H9 (cell line): ENCODE measurements at regions not wholly inside any gene's neighbourhood (a gene's known extent, or its start where the extent isn't known, plus 50 kb on each side); places are given as distances from the start of the nearest gene placed in this dataset.

Experiments
- DNase-seq: peaks from one replicate; pipeline ENCODE4 v3.0.0-alpha.2; 2017
- H2AFZ ChIP-seq: one replicate; pipeline ENCODE4 v1.6.1; 2013; ENCODE audit warnings: mild to moderate bottlenecking, low read length, control low read depth, moderate library complexity
- H2AK5ac ChIP-seq: 2 replicates; pipeline ENCODE4 v1.6.1; 2013; ENCODE audit warnings: low read length, control low read depth, mixed read lengths; ENCODE audit not compliant: insufficient read length
- H2BK120ac ChIP-seq: one replicate; pipeline ENCODE4 v1.6.1; 2013; ENCODE audit warnings: low read depth, mild to moderate bottlenecking, low read length, control low read depth, inconsistent platforms; ENCODE audit not compliant: poor library complexity, severe bottlenecking
- H2BK12ac ChIP-seq: 2 replicates; pipeline ENCODE4 v1.6.1; 2013; ENCODE audit warnings: low read length, control low read depth, mixed read lengths, low read depth; ENCODE audit not compliant: insufficient read length
- H2BK15ac ChIP-seq: 2 replicates; pipeline ENCODE4 v1.6.1; 2013; ENCODE audit warnings: low read depth, low read length, control low read depth
- H2BK20ac ChIP-seq: one replicate; pipeline ENCODE4 v1.6.1; 2013; ENCODE audit warnings: low read depth, mild to moderate bottlenecking, low read length, control low read depth, inconsistent platforms; ENCODE audit not compliant: poor library complexity, severe bottlenecking
- H2BK5ac ChIP-seq: 2 replicates; pipeline ENCODE4 v1.6.1; 2013; ENCODE audit warnings: low read length, control low read depth, mixed read lengths; ENCODE audit not compliant: insufficient read length
- H3K14ac ChIP-seq: 2 replicates; pipeline ENCODE4 v1.6.1; 2013; ENCODE audit warnings: low read length, control low read depth; ENCODE audit not compliant: insufficient read depth
- H3K18ac ChIP-seq: 2 replicates; pipeline ENCODE4 v1.6.1; 2013; ENCODE audit warnings: low read depth, mild to moderate bottlenecking, mixed read lengths, low read length, control low read depth; ENCODE audit not compliant: insufficient read length
- H3K23ac ChIP-seq: 2 replicates; pipeline ENCODE4 v1.6.1; 2013; ENCODE audit warnings: low read length, control low read depth, mixed read lengths, low read depth; ENCODE audit not compliant: insufficient read length
- H3K23me2 ChIP-seq: 2 replicates; pipeline ENCODE4 v1.6.1; 2013; ENCODE audit warnings: low read depth, mild to moderate bottlenecking, mixed read lengths, low read length, control low read depth; ENCODE audit not compliant: insufficient read length, poor library complexity, severe bottlenecking
- H3K27ac ChIP-seq: 2 replicates; pipeline ENCODE4 v1.5.1; 2013; ENCODE audit warnings: low read length, control low read depth, mixed read lengths, low read depth; ENCODE audit not compliant: insufficient read length
- H3K27me3 ChIP-seq: 2 replicates; pipeline ENCODE4 v1.6.1; 2013; ENCODE audit warnings: low read length, control low read depth, inconsistent platforms; ENCODE audit not compliant: insufficient read depth
- H3K4ac ChIP-seq: 2 replicates; pipeline ENCODE4 v1.6.1; 2013; ENCODE audit warnings: low read depth, mild to moderate bottlenecking, control low read depth, inconsistent platforms, low read length, moderate library complexity
- H3K4me1 ChIP-seq: 2 replicates; pipeline ENCODE4 v1.6.1; 2013; ENCODE audit warnings: low read length, control low read depth, inconsistent platforms; ENCODE audit not compliant: insufficient read depth
- H3K4me2 ChIP-seq: 2 replicates; pipeline ENCODE4 v1.6.1; 2013; ENCODE audit warnings: low read length, control low read depth, mixed read lengths; ENCODE audit not compliant: insufficient read length, insufficient read depth
- H3K56ac ChIP-seq: 2 replicates; pipeline ENCODE4 v1.6.1; 2013; ENCODE audit warnings: low read depth, mild to moderate bottlenecking, mixed read lengths, low read length, control low read depth; ENCODE audit not compliant: insufficient read length
- H3K79me1 ChIP-seq: 2 replicates; pipeline ENCODE4 v1.6.1; 2013; ENCODE audit warnings: low read depth, mild to moderate bottlenecking, moderate library complexity, low read length, control low read depth, inconsistent platforms; ENCODE audit not compliant: insufficient read depth, poor library complexity, severe bottlenecking
- H3K79me2 ChIP-seq: 2 replicates; pipeline ENCODE4 v1.6.1; 2013; ENCODE audit warnings: low read length, control low read depth, inconsistent platforms; ENCODE audit not compliant: insufficient read depth
- H3K9ac ChIP-seq: 2 replicates; pipeline ENCODE4 v1.6.1; 2013; ENCODE audit warnings: low read length, control low read depth, mixed read lengths; ENCODE audit not compliant: insufficient read length; ENCODE audit errors: extremely low read depth
- H3K9me3 ChIP-seq: one replicate; pipeline ENCODE4 v1.6.1; 2013; ENCODE audit warnings: low read depth, low read length, inconsistent platforms; ENCODE audit not compliant: control insufficient read depth
- H3T11ph ChIP-seq: one replicate; pipeline ENCODE4 v1.6.1; 2013; ENCODE audit warnings: mild to moderate bottlenecking, low read length, control low read depth, inconsistent platforms
- H4K20me1 ChIP-seq: one replicate; pipeline ENCODE4 v1.6.1; 2013; ENCODE audit not compliant: control insufficient read depth, insufficient read length, insufficient read depth
- H4K5ac ChIP-seq: 2 replicates; pipeline ENCODE4 v1.6.1; 2013; ENCODE audit warnings: low read depth, mild to moderate bottlenecking, mixed read lengths, low read length, control low read depth; ENCODE audit not compliant: insufficient read length
- H4K8ac ChIP-seq: replicated peaks from 2 replicates; pipeline ENCODE4 v1.6.1; 2013; ENCODE audit warnings: low read length, control low read depth, mixed read lengths, low read depth; ENCODE audit not compliant: insufficient read length
- H4K91ac ChIP-seq: 2 replicates; pipeline ENCODE4 v1.6.1; 2013; ENCODE audit warnings: low read depth, mild to moderate bottlenecking, moderate library complexity, mixed read lengths, low read length, control low read depth; ENCODE audit not compliant: insufficient read length
- H3K27ac Mint-ChIP-seq, 3 experiments: 2 replicates in 2 of 3; 3 replicates in 1 of 3; pipeline ENCODE4 v1.8.0; 2020 to 2021; ENCODE audit warnings: mixed read lengths in 3 of 3, mild to moderate bottlenecking in 1 of 3, moderate library complexity in 1 of 3
- H3K27me3 Mint-ChIP-seq: 2 replicates; pipeline ENCODE4 v1.8.0; 2021; ENCODE audit warnings: low read depth, mild to moderate bottlenecking, moderate library complexity, mixed read lengths
- H3K36me3 Mint-ChIP-seq, 3 experiments: 2 replicates in 2 of 3; 3 replicates in 1 of 3; pipeline ENCODE4 v1.8.0; 2020 to 2021; ENCODE audit warnings: low read depth in 3 of 3, mixed read lengths in 3 of 3; ENCODE audit not compliant: insufficient read depth in 1 of 3
- H3K4me1 Mint-ChIP-seq, 2 experiments: 2 replicates each; pipeline ENCODE4 v1.8.0; 2020; ENCODE audit warnings: mixed read lengths in 2 of 2
- H3K4me3 Mint-ChIP-seq, 2 experiments: 2 replicates in 1 of 2; 3 replicates in 1 of 2; pipeline ENCODE4 v1.8.0; 2020 to 2021; ENCODE audit warnings: mild to moderate bottlenecking in 2 of 2, mixed read lengths in 2 of 2, moderate library complexity in 1 of 2
- H3K9me3 Mint-ChIP-seq, 2 experiments: 2 replicates in 1 of 2; 3 replicates in 1 of 2; pipeline ENCODE4 v1.8.0; 2020; ENCODE audit warnings: mild to moderate bottlenecking in 2 of 2, mixed read lengths in 2 of 2, moderate library complexity in 1 of 2
- WGBS: extraction: QIAGEN DNeasy Blood & Tissue Kit; methylation state at CpG from one replicate; pipeline ENCODE4 v1.1.7; 2013; ENCODE audit warnings: missing lambda C conversion rate, low lambda C conversion rate, mixed read lengths; ENCODE audit not compliant: insufficient read length; ENCODE audit errors: extremely low coverage; 5-methylcytosine and 5-hydroxymethylcytosine counted together
- TF ChIP-seq, protein P1 (sequence below): fragments of 200-600 bp; sonication (generic); conservative IDR thresholded peaks from 3 replicates; pipeline ENCODE4 v1.8.0; 2021; ENCODE audit warnings: antibody characterized with exemption, mild to moderate bottlenecking

GRCh38 chr1:216785221-216785620 is 62.0 kb upstream of the ESRRG start:
- Histone ChIP-seq H3K79me2 (no peaks in the 10 kb centered on the region), H4K20me1 (no peaks in the 10 kb centered on the region)

More at GRCh38 chr1:216785221-216785620, 62.0 kb upstream of the ESRRG start:
- Histone ChIP-seq H3T11ph (no peak overlapping the region), H3K27me3 (no peaks in the 10 kb centered on the region), H2BK120ac (no peak overlapping the region), H3K9ac (no peak overlapping the region), H3K14ac (no peak overlapping the region), H2BK5ac (no peak overlapping the region), H2AK5ac (no peak overlapping the region), H4K91ac (no peak overlapping the region), H3K18ac (no peak overlapping the region), H3K56ac (no peak overlapping the region), H3K4me2 (no peak overlapping the region), H4K5ac (no peak overlapping the region), H4K8ac (no peak overlapping the region), H3K9me3 (no peaks in the 10 kb centered on the region), H2BK20ac (no peak overlapping the region), H3K79me1 (no peaks in the 10 kb centered on the region), H3K23ac (no peak overlapping the region), H2BK15ac (no peak overlapping the region), H3K23me2 (no peaks in the 10 kb centered on the region), H3K4me1 (peaks cover 6% of the 10 kb centered on the region; the same call in 1 of the 2 replicates), H2AFZ (no peak overlapping the region), H3K4ac (no peak overlapping the region), H3K27ac (no peak overlapping the region), H2BK12ac (no peak overlapping the region)
- no peaks in the 10 kb centered on the region for H3K9me3 Mint-ChIP-seq
- H3K27ac Mint-ChIP-seq, result no peak overlapping the region
- peaks cover 18 to 23% of the 10 kb centered on the region in 2 experiments for H3K4me1 Mint-ChIP-seq
- H3K4me3 Mint-ChIP-seq, result no peak overlapping the region
- DNase-seq, result no peak
- H3K36me3 Mint-ChIP-seq, result no peaks in the 10 kb centered on the region
- H3K27me3 Mint-ChIP-seq, result no peaks in the 10 kb centered on the region
- TF ChIP-seq, protein P1, sequence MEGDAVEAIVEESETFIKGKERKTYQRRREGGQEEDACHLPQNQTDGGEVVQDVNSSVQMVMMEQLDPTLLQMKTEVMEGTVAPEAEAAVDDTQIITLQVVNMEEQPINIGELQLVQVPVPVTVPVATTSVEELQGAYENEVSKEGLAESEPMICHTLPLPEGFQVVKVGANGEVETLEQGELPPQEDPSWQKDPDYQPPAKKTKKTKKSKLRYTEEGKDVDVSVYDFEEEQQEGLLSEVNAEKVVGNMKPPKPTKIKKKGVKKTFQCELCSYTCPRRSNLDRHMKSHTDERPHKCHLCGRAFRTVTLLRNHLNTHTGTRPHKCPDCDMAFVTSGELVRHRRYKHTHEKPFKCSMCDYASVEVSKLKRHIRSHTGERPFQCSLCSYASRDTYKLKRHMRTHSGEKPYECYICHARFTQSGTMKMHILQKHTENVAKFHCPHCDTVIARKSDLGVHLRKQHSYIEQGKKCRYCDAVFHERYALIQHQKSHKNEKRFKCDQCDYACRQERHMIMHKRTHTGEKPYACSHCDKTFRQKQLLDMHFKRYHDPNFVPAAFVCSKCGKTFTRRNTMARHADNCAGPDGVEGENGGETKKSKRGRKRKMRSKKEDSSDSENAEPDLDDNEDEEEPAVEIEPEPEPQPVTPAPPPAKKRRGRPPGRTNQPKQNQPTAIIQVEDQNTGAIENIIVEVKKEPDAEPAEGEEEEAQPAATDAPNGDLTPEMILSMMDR, result no peak
- WGBS, result no CpG with 5 or more reads among the region's 3 CpGs
